ENCODE measurements at regions not wholly inside any gene's neighbourhood (a gene's known extent, or its start where the extent isn't known, plus 50 kb on each side); places are given as distances from the start of the nearest gene placed in this dataset.

DNA sequence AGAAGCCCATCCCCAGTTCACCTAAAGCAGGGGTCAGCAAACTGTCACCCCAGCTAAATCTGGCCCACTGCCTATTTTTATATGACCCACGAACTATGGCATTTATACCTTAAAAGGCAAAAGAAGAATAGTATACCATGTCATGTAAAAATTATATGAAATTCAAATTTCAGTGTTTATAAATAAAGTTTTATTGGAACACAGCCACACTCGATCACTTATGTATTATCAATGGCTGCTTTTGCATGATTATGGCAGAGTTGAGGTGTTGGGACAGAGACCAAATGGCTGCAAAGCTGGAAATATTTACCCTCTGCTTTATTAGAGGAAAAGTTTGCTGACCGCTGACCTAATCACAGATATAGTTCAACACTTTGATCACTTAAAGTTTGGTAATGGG is 59.2 kb upstream of the GATB start:
- H3K4me1 ChIP-seq (ENCODE audit: control insufficient read depth, insufficient read depth, low read length), result no peaks in the 10 kb centered on the region
- H3K36me3 ChIP-seq (ENCODE audit: control insufficient read depth, insufficient read depth, low read length), result no peaks in the 10 kb centered on the region
- WGBS (ENCODE audit: insufficient coverage, low lambda C conversion rate), result no CpG with 5 or more reads among the region's 3 CpGs
- no peak overlapping the region for H3K27ac ChIP-seq (ENCODE audit: low read length)
- H3K4me3 ChIP-seq (ENCODE audit: low read length), result no peak overlapping the region
- H3K9me3 ChIP-seq (ENCODE audit: control insufficient read depth, low read depth, low read length), result no peaks in the 10 kb centered on the region
- peaks cover 3% of the 10 kb centered on the region for H3K27me3 ChIP-seq (ENCODE audit: control insufficient read depth, insufficient read depth, low read length)
- DNase-seq, result no peak

DNA sequence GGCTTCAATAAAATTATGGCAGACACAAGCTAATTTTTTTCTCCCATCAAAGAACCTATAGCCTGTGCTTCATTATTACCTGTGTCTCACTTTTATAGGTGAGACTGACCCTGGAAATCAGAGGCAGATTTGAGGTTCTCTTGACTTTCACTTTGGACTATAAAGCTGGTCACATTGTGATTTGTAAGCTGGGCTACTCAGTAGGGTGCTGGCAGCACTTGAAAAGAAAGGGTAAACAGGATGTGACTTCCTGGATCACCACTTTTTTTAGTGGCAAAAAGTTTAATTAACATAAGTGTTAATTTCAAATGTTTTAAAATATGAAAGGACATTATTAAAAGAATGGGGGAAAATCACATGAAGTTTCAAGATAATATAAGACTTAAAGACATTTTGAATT is 50.6 kb upstream of the GATB start:
- Histone ChIP-seq H3K4me3 (ENCODE audit: low read length) (no peak overlapping the region), H3K27ac (ENCODE audit: low read length) (no peak overlapping the region), H3K27me3 (ENCODE audit: control insufficient read depth, insufficient read depth, low read length) (no peaks in the 10 kb centered on the region), H3K9me3 (ENCODE audit: control insufficient read depth, low read depth, low read length) (no peaks in the 10 kb centered on the region), H3K4me1 (ENCODE audit: control insufficient read depth, insufficient read depth, low read length) (peaks cover 4% of the 10 kb centered on the region), H3K36me3 (ENCODE audit: control insufficient read depth, insufficient read depth, low read length) (no peaks in the 10 kb centered on the region)
- DNase-seq, result no peak

Data from large intestine (tissue), 3 donors.